IPS-15b (cell line): ENCODE measurements at regions not wholly inside any gene's neighbourhood (a gene's known extent, or its start where the extent isn't known, plus 50 kb on each side); places are given as distances from the start of the nearest gene placed in this dataset.

ENCODE experiments used
- H3K27me3 ChIP-seq: one replicate; pipeline ENCODE4 v1.6.1; 2013; ENCODE audit warnings: low read length; ENCODE audit not compliant: control insufficient read depth, insufficient read depth
- H3K36me3 ChIP-seq: one replicate; pipeline ENCODE4 v1.6.1; 2013; ENCODE audit warnings: low read length; ENCODE audit not compliant: control insufficient read depth, insufficient read depth
- H3K4me1 ChIP-seq: one replicate; pipeline ENCODE4 v1.6.1; 2013; ENCODE audit warnings: mild to moderate bottlenecking, low read length; ENCODE audit not compliant: control insufficient read depth, insufficient read depth
- H3K4me3 ChIP-seq: one replicate; pipeline ENCODE4 v1.5.1; 2013; ENCODE audit warnings: low read depth, low read length
- H3K9ac ChIP-seq: one replicate; pipeline ENCODE4 v1.6.1; 2013; ENCODE audit warnings: low read depth, mild to moderate bottlenecking, low read length
- H3K9me3 ChIP-seq: one replicate; pipeline ENCODE4 v1.6.1; 2013; ENCODE audit warnings: mild to moderate bottlenecking, low read length; ENCODE audit not compliant: control insufficient read depth, insufficient read depth

GRCh38 chr12:77485961-77486854, 344.5 kb upstream of the NAV3 start:
- H3K36me3 ChIP-seq, result no peaks in the 10 kb centered on the region
- no peaks in the 10 kb centered on the region for H3K27me3 ChIP-seq
- no peak overlapping the region for H3K4me3 ChIP-seq
- no peaks in the 10 kb centered on the region for H3K9me3 ChIP-seq
- H3K4me1 ChIP-seq, result no peaks in the 10 kb centered on the region
- H3K9ac ChIP-seq, result no peak overlapping the region

DNA sequence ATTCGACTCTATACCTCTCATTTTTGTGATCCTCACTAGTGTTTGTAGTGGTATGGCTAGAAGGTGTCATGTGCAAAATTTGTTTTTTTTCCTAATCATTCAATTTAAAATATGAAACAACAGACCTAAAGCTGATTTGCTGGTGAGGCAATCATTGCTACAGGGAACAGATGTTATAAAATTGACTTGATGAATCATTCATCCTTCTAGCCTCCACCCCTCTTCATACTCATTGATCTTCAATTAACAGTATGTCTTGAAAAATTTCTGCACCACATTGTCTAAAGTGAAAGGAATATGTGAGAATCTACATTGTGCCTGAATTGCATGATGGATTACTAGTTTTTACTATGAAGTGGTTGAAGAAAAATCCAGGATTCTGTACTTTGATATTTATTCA, 349.0 kb upstream of the NAV3 start:
- Histone ChIP-seq H3K9ac (no peak overlapping the region), H3K4me1 (no peaks in the 10 kb centered on the region), H3K36me3 (no peaks in the 10 kb centered on the region), H3K4me3 (no peak overlapping the region), H3K9me3 (no peaks in the 10 kb centered on the region), H3K27me3 (no peaks in the 10 kb centered on the region)

DNA sequence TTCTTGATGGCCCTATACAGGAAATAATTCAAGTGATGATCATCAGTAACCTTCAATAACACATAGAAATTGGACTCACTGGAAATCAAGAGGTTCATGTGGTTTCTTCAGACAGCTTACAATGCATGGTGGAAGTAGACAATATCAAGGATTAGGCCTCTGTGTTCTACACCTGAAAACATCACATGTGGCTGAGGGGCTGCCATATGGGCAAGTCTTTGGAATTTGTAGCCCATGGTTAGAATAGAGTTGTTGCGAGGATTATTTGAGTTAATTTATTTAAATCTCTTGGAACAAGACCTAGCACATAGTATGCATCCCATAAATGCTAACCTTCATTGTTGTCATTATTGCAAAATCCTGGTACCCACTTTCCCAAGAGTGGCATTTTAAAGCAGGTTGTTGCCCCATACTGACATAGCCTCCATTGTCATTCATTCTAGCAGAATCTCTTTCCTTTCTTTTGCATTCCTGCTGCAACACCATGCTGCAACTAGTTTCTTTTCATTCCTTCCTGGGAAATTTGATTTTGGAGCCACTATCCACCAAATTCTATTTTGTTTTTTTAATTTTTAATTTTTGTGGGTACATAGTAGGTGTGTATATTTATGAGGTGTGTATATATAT, 352.7 kb upstream of the NAV3 start:
- no peaks in the 10 kb centered on the region for H3K27me3 ChIP-seq
- H3K4me3 ChIP-seq, result no peak overlapping the region
- no peak overlapping the region for H3K9ac ChIP-seq
- H3K9me3 ChIP-seq, result no peaks in the 10 kb centered on the region
- no peaks in the 10 kb centered on the region for H3K4me1 ChIP-seq
- no peaks in the 10 kb centered on the region for H3K36me3 ChIP-seq

GRCh38 chr12:77471801-77472200, 358.9 kb upstream of the NAV3 start:
- H3K4me1 ChIP-seq, result no peaks in the 10 kb centered on the region
- no peaks in the 10 kb centered on the region for H3K27me3 ChIP-seq
- no peak overlapping the region for H3K9ac ChIP-seq
- no peaks in the 10 kb centered on the region for H3K9me3 ChIP-seq
- H3K36me3 ChIP-seq, result no peaks in the 10 kb centered on the region
- no peak overlapping the region for H3K4me3 ChIP-seq

DNA sequence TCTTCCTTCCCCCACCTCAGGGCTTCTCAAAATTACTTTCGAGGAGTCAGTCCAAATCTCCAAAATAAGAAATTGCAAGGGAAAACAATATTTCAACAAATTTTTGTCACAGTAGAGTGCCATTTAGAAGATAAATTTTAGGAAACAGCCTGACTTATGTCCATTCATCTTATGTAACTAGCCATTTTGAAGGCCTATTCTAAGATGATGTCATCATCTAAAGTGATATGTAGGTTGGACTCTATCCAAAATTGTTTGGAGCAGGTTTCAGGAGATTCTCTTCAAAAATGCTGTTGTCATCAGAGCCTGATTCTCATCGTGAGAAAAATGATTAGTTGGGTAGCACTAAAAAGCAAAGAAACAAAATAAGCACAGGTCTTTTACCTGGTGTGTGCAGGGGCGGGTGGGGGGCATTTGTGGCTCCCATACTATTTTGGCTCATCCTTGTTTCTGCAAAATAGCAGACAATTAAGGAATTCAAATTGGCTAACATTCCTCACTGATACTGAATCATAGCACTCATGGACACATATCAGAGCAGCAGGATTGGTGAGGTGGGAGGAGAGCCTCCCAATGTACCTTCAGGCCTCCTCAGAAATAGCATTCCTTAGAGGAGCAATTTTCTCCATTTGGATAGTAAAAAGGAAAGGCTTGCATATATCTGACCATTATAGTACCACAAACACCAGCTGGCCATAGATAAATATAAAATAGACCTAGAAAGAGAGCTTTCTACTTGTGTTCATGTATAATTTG, 360.9 kb upstream of the NAV3 start:
- Histone ChIP-seq H3K27me3 (no peaks in the 10 kb centered on the region), H3K9ac (no peak overlapping the region), H3K36me3 (no peaks in the 10 kb centered on the region), H3K4me3 (no peak overlapping the region), H3K9me3 (no peaks in the 10 kb centered on the region), H3K4me1 (no peaks in the 10 kb centered on the region)

- H3K4me1 ChIP-seq, result no peaks in the 10 kb centered on the region
- no peaks in the 10 kb centered on the region for H3K27me3 ChIP-seq
- H3K4me3 ChIP-seq, result no peak overlapping the region
- H3K36me3 ChIP-seq, result no peaks in the 10 kb centered on the region
- H3K9ac ChIP-seq, result no peak overlapping the region
- H3K9me3 ChIP-seq, result no peaks in the 10 kb centered on the region
Observed at GRCh38 chr12:77442633-77443032, 377.3 kb upstream of the E2F7 start.

GRCh38 chr12:77439749-77440148, 374.4 kb upstream of the E2F7 start:
- Histone ChIP-seq H3K9me3 (no peaks in the 10 kb centered on the region), H3K27me3 (no peaks in the 10 kb centered on the region), H3K4me1 (no peaks in the 10 kb centered on the region), H3K36me3 (no peaks in the 10 kb centered on the region), H3K4me3 (no peak overlapping the region), H3K9ac (no peak overlapping the region)

DNA sequence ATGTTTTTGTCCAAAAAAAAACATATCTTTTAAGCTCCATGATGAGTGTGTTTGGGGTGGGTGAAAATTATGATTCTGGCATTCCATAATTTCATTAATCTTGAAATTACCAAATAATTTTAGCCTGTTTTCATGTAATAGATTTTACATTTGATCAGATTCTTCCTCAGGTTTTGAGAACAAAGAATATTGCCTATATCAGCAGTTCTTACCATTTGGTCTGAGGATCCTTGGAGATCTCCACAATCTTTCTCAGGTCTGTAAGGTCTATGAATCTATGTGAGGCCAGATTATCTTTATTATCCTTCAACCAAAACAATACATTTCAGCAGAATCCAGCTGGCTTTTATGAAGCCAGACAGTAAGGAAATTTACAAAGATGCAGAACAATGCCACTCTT, 373.3 kb upstream of the E2F7 start:
- H3K27me3 ChIP-seq, result no peaks in the 10 kb centered on the region
- H3K4me3 ChIP-seq, result no peak overlapping the region
- no peaks in the 10 kb centered on the region for H3K36me3 ChIP-seq
- no peaks in the 10 kb centered on the region for H3K4me1 ChIP-seq
- H3K9me3 ChIP-seq, result no peaks in the 10 kb centered on the region
- H3K9ac ChIP-seq, result no peak overlapping the region

GRCh38 chr12:77437206-77437605, 371.8 kb upstream of the E2F7 start:
- H3K36me3 ChIP-seq, result no peaks in the 10 kb centered on the region
- no peaks in the 10 kb centered on the region for H3K9me3 ChIP-seq
- H3K9ac ChIP-seq, result no peak overlapping the region
- no peak overlapping the region for H3K4me3 ChIP-seq
- no peaks in the 10 kb centered on the region for H3K4me1 ChIP-seq
- no peaks in the 10 kb centered on the region for H3K27me3 ChIP-seq

DNA sequence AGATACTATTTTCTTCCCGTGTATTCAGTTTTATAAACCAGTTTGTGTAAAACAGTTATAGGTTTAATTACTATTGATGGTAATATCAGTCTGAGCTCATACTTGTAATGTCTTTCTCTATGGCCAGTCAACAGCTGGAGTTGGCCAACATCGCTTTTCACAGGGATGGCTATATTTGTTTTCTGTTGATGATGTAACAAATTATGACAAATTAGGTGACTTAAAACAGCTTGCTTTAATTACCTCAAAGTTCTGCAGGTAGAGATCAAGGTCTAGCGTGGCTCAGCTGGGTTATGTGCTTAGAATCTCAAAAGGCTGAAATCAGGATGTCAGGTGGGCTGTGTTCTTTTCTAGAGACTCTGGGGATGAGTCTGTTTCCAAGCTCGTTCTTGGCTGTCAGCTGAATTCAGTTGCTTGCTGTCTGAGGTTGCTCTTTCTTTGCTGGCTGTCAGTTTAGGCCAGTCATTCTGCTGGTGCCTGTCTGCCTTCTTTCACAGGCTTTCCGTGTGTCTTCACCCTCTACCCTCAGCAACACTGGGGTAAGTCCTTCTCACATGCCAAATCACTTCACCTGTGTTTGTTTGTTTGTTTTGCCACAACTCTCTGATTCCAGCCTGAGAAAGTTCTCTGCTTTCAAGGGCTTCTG, 370.2 kb upstream of the E2F7 start:
- no peak overlapping the region for H3K4me3 ChIP-seq
- no peaks in the 10 kb centered on the region for H3K9me3 ChIP-seq
- no peaks in the 10 kb centered on the region for H3K4me1 ChIP-seq
- no peaks in the 10 kb centered on the region for H3K36me3 ChIP-seq
- no peaks in the 10 kb centered on the region for H3K27me3 ChIP-seq
- no peak overlapping the region for H3K9ac ChIP-seq

DNA sequence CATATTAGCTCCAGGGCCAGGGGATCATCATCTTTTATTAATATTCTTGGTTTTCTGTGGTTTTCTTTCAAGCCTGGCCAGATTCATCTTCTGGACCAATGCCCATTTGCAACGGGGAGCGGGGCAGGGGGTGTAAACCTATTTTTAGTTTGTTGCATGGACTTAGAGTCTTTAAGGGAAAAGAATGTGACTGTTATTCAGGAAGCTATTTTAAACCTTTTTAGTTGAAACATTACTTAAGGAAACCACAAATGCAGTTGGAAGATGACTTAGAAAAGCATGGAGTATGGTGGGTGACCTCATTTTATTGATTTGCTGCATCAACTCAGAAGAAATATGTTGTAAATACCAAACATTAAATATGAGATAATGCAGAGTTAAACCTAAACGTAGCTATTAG, 368.4 kb upstream of the E2F7 start:
- no peak overlapping the region for H3K9ac ChIP-seq
- no peak overlapping the region for H3K4me3 ChIP-seq
- no peaks in the 10 kb centered on the region for H3K4me1 ChIP-seq
- no peaks in the 10 kb centered on the region for H3K36me3 ChIP-seq
- H3K9me3 ChIP-seq, result no peaks in the 10 kb centered on the region
- H3K27me3 ChIP-seq, result no peaks in the 10 kb centered on the region
